Neural cell (in vitro differentiated cells): ENCODE measurements at regions not wholly inside any gene's neighbourhood (a gene's known extent, or its start where the extent isn't known, plus 50 kb on each side); places are given as distances from the start of the nearest gene placed in this dataset.

Experiments
- H2AFZ ChIP-seq: fragments of 200-600, 300-800 bp; sonication (generic), shearing (Covaris generic); 2 replicates; pipeline ENCODE4 v1.6.0; 2014; ENCODE audit warnings: low read depth, mild to moderate bottlenecking, antibody characterized with exemption, low read length, moderate library complexity
- H3F3A ChIP-seq: fragments of 200-600 bp; shearing (Covaris generic); 2 replicates; pipeline ENCODE4 v1.6.1; 2016; ENCODE audit warnings: mild to moderate bottlenecking, moderate library complexity, mixed read lengths, antibody characterized with exemption, low read length; ENCODE audit not compliant: insufficient read depth, poor library complexity, severe bottlenecking
- H3K27ac ChIP-seq: fragments of 200-600, 300-800 bp; sonication (generic), shearing (Covaris generic); 2 replicates; pipeline ENCODE4 v1.5.1; 2014; ENCODE audit warnings: mild to moderate bottlenecking, low read length, moderate library complexity
- H3K27me3 ChIP-seq: fragments of 300-800, 200-600 bp; sonication (generic), shearing (Covaris generic); 2 replicates; pipeline ENCODE4 v1.6.0; 2014; ENCODE audit warnings: mild to moderate bottlenecking, low read depth, low read length, moderate library complexity; ENCODE audit not compliant: insufficient read depth
- H3K36me3 ChIP-seq: fragments of 300-800, 200-600 bp; sonication (generic), shearing (Covaris generic); 2 replicates; pipeline ENCODE4 v1.5.1; 2014; ENCODE audit warnings: mild to moderate bottlenecking, antibody characterized with exemption, low read length, moderate library complexity; ENCODE audit not compliant: insufficient read depth
- H3K4me2 ChIP-seq: fragments of 300-800, 200-600 bp; sonication (generic), shearing (Covaris generic); 2 replicates; pipeline ENCODE4 v1.6.0; 2014; ENCODE audit warnings: mild to moderate bottlenecking, low read length
- H3K4me3 ChIP-seq: fragments of 300-800, 200-600 bp; sonication (generic), shearing (Covaris generic); 2 replicates; pipeline ENCODE4 v1.5.1; 2014; ENCODE audit warnings: mild to moderate bottlenecking, low read length, moderate library complexity
- H3K79me2 ChIP-seq: fragments of 200-600 bp; shearing (Covaris generic); replicated peaks from 2 replicates; pipeline ENCODE4 v1.6.0; 2014; ENCODE audit warnings: mild to moderate bottlenecking, low read length, moderate library complexity; ENCODE audit not compliant: insufficient read depth
- H3K9ac ChIP-seq: fragments of 300-800, 200-600 bp; sonication (generic), shearing (Covaris generic); 2 replicates; pipeline ENCODE4 v1.6.1; 2016; ENCODE audit warnings: mild to moderate bottlenecking, low read length, mixed read lengths
- H3K9me2 ChIP-seq: fragments of 200-600 bp; shearing (Covaris generic); 2 replicates; pipeline ENCODE4 v1.6.1; 2016; ENCODE audit warnings: mild to moderate bottlenecking, low read length, mixed read lengths; ENCODE audit not compliant: insufficient read depth
- H3K9me3 ChIP-seq: fragments of 200-600, 300-800 bp; sonication (generic), shearing (Covaris generic); 2 replicates; pipeline ENCODE4 v1.6.1; 2016; ENCODE audit warnings: mild to moderate bottlenecking, mixed run types, low read length, moderate library complexity, mixed read lengths
- H4K20me1 ChIP-seq: fragments of 200-600 bp; shearing (Covaris generic); 2 replicates; pipeline ENCODE4 v1.6.1; 2016; ENCODE audit warnings: mild to moderate bottlenecking, mixed run types; ENCODE audit not compliant: insufficient read depth
- EP300 ChIP-seq: fragments of 450-650 bp; conservative IDR thresholded peaks from 2 replicates; pipeline ENCODE4 v1.6.1; 2014; ENCODE audit warnings: antibody characterized with exemption, mild to moderate bottlenecking, moderate library complexity; ENCODE audit not compliant: poor library complexity, severe bottlenecking
- EZH2 ChIP-seq: fragments of 200-600, 300-800 bp; shearing (Covaris generic), sonication (generic); IDR thresholded peaks from 2 replicates; pipeline ENCODE4 v1.6.1; 2014; ENCODE audit warnings: antibody characterized with exemption, low read length, borderline replicate concordance, mild to moderate bottlenecking; ENCODE audit not compliant: insufficient read depth, poor library complexity, severe bottlenecking
- MXI1 ChIP-seq: fragments of 450-650 bp; conservative IDR thresholded peaks from 2 replicates; pipeline ENCODE4 v1.6.1; 2014; ENCODE audit warnings: antibody characterized with exemption, mild to moderate bottlenecking; ENCODE audit not compliant: poor library complexity, severe bottlenecking
- POLR2AphosphoS5 ChIP-seq: IDR thresholded peaks from 2 replicates; pipeline ENCODE4 v1.6.1; 2012
- RAD21 ChIP-seq: fragments of 450-650 bp; conservative IDR thresholded peaks from 2 replicates; pipeline ENCODE4 v1.6.1; 2014; ENCODE audit warnings: antibody characterized with exemption, mild to moderate bottlenecking, moderate library complexity
- REST ChIP-seq: IDR thresholded peaks from 2 replicates; pipeline ENCODE4 v1.6.1; 2012; ENCODE audit warnings: borderline replicate concordance
- SMC3 ChIP-seq: fragments of 450-650 bp; conservative IDR thresholded peaks from 2 replicates; pipeline ENCODE4 v1.6.1; 2014; ENCODE audit warnings: antibody characterized with exemption, mild to moderate bottlenecking, moderate library complexity; ENCODE audit not compliant: poor library complexity
- TAF1 ChIP-seq: IDR thresholded peaks from 2 replicates; pipeline ENCODE4 v1.6.1; 2012; ENCODE audit warnings: low read depth
- TF ChIP-seq, protein P1 (sequence below): fragments of 450-650 bp; IDR thresholded peaks from 2 replicates; pipeline ENCODE4 v1.5.1; 2014; ENCODE audit warnings: antibody characterized with exemption, mild to moderate bottlenecking, moderate library complexity; ENCODE audit not compliant: poor library complexity, severe bottlenecking

- no peak for TF ChIP-seq REST
- no peak for TF ChIP-seq SMC3
- TF ChIP-seq MXI1, result no peak
- TF ChIP-seq RAD21, result no peak
- no peak for TF ChIP-seq TAF1
- no peak for TF ChIP-seq POLR2AphosphoS5
- TF ChIP-seq, protein P1, sequence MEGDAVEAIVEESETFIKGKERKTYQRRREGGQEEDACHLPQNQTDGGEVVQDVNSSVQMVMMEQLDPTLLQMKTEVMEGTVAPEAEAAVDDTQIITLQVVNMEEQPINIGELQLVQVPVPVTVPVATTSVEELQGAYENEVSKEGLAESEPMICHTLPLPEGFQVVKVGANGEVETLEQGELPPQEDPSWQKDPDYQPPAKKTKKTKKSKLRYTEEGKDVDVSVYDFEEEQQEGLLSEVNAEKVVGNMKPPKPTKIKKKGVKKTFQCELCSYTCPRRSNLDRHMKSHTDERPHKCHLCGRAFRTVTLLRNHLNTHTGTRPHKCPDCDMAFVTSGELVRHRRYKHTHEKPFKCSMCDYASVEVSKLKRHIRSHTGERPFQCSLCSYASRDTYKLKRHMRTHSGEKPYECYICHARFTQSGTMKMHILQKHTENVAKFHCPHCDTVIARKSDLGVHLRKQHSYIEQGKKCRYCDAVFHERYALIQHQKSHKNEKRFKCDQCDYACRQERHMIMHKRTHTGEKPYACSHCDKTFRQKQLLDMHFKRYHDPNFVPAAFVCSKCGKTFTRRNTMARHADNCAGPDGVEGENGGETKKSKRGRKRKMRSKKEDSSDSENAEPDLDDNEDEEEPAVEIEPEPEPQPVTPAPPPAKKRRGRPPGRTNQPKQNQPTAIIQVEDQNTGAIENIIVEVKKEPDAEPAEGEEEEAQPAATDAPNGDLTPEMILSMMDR, result no peak
- TF ChIP-seq EP300, result no peak
- no peak for TF ChIP-seq EZH2
- no peaks in the 10 kb centered on the region for H3K9me2 ChIP-seq
- no peak overlapping the region for H3K4me3 ChIP-seq
- no peak overlapping the region for H3K27ac ChIP-seq
- no peak overlapping the region for H2AFZ ChIP-seq
- no peaks in the 10 kb centered on the region for H3F3A ChIP-seq
- no peak overlapping the region for H3K4me2 ChIP-seq
- H3K9me3 ChIP-seq, result no peaks in the 10 kb centered on the region
- no peaks in the 10 kb centered on the region for H4K20me1 ChIP-seq
- no peaks in the 10 kb centered on the region for H3K27me3 ChIP-seq
- no peaks in the 10 kb centered on the region for H3K36me3 ChIP-seq
- H3K79me2 ChIP-seq, result no peaks in the 10 kb centered on the region
- H3K9ac ChIP-seq, result no peak overlapping the region
These were observed 305.2 kb upstream of the SYT1 start for GRCh38 chr12:78559416-78559815.

GRCh38 chr12:78559886-78560285 is 304.7 kb upstream of the SYT1 start:
- Histone ChIP-seq H3K9me3 (no peaks in the 10 kb centered on the region), H3K79me2 (no peaks in the 10 kb centered on the region), H2AFZ (no peak overlapping the region), H4K20me1 (no peaks in the 10 kb centered on the region), H3K36me3 (no peaks in the 10 kb centered on the region), H3K9me2 (no peaks in the 10 kb centered on the region), H3K27me3 (no peaks in the 10 kb centered on the region), H3K9ac (no peak overlapping the region), H3K27ac (no peak overlapping the region), H3F3A (no peaks in the 10 kb centered on the region), H3K4me2 (no peak overlapping the region), H3K4me3 (no peak overlapping the region)
- TF ChIP-seq EZH2, result no peak
- no peak for TF ChIP-seq TAF1
- TF ChIP-seq MXI1, result no peak
- TF ChIP-seq RAD21, result no peak
- TF ChIP-seq POLR2AphosphoS5, result no peak
- TF ChIP-seq EP300, result no peak
- no peak for TF ChIP-seq REST
- TF ChIP-seq, protein P1, result no peak
- TF ChIP-seq SMC3, result no peak
